ENCODE measurements at regions not wholly inside any gene's neighbourhood (a gene's known extent, or its start where the extent isn't known, plus 50 kb on each side); places are given as distances from the start of the nearest gene placed in this dataset.

DNA sequence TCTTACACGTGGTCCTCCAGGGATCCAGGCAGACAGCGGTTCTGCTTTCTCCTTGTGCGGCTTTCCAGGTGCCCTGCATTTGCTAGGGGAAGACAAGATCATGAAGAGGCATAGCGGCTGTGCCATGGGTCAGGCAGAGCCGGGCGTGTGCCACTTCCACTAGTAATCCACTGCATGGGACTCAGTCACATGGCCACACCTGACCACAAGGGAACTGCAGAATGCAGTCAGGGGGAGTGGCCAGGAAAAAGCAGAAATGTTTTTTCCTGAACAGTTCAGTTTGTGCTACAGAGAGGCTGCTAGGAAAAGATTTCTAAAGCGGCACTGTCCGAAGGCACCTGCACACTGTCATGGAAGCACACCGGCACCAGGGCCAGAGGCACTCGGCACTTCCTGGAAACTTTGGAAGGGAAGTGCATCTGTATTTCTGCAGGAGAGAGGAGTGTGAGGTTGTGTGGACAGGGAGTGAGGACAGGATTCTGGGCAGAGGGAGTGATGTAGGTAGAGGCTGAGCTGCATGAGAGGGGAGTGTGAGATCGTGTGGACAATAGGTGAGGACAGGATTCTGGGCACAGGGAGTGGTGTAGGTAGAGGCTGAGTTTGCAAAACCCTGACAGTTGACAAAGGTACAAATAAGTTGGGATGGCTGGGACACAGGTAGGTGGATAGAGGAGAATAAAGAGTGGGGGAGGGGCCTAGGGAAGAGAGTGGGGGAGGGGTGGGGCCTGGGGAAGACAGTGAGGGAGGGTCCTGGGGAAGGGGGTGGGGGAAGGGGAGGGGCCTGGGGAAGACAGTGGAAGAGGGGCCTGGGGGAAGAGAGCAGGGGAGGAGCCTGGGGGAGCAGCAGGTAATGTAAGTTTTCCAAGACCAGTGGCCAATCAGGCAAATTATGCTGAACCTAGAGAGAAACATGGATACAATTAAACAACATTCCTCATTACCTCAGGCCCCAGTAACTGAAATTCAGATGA is 1436.3 kb downstream of the TBC1D22A start:
- no peak for DNase-seq

DNA sequence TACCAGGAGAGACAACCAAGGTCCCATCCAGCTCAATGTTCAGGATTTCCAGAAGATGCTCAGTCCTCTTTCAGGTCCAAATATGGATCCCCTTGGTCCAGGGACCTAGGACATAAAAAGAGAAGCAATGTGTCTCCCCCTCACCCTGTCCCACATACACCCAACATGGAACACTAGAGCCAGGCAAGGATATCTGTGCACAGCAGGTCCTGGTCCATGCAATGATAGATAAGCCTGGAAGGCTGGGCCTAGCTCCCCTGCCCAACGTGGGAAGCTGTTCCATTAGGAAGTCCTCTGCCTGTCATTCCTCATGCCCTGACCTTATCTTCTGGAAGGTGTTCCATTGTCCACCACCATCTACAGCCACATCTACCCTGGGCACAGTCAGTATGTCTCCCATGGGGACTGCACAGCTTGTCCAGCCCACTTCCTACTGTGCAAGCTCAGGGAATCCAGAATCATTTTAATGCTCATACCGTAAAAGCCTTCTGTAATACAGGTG is 1434.8 kb downstream of the TBC1D22A start:
- no peak for DNase-seq

DNA sequence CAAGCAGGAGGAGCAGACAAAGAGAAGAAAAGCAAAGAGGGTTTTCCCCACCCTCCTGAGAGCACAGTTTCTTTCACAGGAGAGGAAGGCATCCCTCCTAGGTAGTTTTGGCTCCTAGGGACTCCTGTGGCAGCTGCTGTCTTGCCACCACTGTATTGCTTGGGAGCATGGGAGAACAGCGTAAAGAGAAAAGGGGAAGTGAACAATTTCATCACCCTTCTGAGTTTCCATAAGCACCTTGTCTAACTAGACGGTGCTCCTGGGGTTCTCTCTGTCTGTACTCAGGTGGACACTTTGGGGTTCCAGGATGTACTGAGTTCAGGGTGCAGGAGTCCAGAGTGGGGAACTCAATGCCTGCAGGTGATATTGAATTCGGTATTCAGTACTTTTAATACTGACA is 1430.5 kb downstream of the TBC1D22A start:
- no peak for DNase-seq

DNA sequence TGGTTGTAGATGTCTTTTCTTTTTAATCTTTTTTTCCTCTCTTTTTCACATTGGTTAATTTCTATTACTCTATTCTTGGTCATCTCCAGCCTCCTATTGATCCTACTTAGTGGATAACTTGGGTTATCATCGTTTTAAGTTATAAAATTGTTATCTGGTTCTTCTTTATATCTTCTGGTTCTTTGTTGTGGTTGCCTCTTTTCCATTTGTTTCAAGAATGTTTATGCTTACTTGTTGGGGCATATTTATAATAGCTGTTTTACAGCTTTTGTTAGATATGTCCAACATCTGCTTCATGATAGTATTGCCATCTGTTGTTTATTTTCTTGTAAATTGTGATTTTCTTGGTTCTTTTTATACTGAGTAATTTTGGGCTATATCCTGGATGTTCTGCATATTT is 1429.6 kb downstream of the TBC1D22A start:
- no peak for DNase-seq

DNA sequence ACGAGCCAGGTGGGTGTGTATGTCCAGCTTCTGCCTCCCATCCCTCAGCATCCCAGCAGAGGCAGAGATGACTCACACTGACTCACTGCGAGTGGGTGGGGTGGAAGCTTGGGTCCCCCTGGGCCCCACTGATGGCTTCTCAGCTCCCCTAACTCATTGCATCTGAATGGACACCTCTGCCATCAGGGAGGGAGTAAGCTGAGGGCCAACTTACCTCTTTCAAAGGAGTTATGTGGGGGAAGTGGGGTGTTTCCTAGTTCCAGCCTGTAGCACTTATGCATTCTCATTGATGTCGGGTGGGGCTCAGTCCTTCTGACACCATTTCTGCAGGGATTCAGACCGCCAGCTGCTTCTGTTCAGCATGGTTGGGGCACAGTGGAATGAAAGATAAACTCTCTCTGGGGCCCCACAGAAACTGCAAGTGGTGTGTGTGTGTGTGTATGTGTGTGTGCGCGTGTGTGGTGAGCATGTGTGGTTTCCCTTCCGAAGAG is 1425.8 kb downstream of the TBC1D22A start:
- no peak for DNase-seq

DNA sequence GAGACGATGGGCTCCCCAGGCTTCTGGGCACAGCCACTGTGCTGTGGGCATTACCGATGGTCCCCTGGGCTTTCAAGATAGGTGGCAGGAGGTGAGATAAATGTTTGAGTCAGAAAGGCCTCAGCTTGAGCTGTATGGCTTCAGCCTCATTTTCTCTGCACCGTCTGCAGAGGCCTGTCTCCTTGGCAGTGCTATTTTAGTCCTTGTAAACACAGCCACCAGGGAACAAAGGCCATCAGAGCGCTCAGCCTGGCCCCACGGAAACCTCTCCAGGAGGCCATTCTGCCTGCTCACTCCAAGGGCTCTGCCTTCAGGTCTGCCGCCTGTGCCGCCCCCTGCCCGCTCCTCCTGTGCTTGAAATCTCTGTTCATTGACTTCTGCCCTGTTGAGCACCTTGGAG is 1424.9 kb downstream of the TBC1D22A start:
- no peak for DNase-seq

DNA sequence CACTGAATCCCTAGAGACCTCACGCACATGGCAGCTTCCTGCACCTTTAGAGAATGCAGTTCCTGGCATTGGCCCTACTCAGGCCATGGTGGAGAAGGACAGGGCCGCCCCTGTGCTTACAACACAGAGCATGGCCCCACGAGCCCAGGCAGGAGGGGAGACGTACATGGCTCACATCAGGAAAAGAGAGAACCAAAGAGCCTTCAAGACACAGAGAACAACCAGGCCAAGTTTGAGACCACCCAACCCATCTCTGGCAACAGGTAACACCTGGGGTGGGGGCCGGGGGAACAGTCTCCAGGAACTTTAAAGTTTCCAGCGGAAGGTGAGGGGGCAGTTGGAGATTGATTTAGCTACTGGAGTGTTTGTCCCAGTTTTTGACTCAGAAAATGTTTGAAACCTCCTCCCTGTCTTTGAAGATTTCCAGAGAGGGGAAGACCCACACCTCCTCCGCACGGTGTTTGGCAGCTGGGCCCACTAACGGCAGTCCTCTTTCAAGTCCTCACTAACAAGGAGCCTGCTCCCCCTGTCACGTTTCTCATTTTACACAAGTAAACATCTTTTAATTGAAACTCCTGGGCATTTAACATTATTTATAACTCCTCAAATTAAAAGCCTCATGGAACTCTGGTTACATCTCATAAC is 1423.8 kb downstream of the TBC1D22A start:
- DNase-seq: no peak

DNA sequence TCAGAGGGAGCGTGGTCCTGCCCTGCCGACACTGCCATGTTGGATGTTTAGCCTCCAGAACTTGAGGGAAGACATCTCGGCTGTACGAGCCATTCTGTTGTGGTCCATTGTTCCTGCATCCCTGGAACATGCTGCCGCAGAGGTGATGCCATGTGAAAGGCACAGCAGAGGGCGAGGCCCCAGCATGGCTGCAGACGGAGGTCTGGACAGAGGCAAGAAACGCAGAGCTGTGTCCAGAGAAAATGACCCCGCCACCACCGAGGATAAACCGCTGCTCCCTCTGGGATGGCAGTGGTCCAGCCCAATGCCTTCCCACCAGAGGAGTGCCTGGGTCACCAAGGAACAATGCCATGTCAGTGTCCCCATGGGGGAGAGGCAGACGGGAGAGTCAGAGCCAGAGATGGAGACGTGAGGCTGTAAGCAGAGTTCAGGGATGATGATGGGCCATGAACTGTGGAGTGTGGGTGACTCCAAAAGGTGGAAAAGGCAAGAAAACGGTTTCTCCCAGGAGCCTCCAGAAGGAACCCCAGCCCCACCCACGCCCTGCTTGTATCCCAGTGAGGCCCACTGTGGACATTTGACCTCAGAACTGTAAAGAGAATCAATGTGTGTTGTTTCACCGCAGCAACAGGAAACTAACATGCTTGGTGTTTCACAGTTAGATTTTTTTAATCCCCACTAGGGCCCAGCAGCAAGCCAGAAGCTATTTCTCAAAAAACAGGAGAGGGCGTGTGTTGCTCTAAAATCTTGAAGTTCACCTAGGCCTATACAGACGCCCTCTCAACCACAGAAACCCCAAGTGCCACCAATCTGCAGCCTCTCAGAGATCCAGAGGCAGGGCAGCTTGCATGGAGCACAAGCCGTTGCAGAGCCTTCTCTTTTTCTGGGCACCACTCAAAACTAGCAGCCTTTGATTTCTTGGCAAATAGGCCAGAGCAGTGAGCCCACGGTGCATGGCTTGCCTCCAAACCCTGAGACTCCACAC is 1422.9 kb downstream of the TBC1D22A start:
- DNase-seq: no peak

DNA sequence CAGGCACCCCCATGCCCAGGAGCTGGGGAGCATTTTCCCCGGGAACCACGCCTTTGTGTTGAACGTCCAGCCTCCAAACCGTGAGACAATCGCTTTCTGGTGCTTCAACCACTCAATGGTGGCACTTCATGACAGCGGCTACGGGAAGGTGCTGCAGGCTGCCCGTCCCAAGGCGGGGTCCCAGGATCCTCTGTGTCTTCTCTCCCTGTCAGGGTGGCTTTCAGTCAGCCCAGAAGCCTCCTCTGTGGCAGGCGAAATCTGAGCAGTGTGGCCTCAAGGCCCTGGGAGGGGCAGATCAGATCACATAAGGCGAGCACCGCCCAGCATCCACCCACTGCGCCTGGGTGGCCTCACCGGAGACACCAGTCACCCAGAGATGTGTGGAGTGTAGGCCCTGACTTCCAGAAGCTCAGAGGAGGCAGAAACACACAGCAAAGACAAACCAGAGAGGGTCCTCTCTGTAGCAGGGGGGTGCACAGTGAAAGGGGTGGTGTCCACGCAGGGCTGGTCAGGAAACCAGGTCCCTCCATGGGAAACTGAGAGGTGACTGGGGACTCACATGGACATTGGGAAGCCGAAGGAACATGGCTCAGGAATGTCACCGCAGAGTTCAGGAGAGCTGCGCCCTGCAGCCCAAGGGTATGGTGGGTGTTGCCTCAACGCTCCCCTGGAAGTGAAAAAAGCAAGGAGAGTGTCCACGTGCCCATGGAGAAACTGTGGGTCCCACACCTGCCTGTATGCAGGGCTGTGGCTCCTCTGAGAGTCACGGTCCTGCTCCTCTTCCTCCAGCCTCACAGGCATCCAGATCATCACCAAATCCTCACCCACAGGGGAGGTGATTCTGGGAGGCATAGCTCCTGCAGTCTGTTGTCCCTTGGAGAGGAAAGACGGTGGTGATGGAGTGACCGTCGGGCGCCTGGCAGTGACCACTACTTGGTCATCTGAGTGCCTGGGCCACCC is 1420.7 kb downstream of the TBC1D22A start:
- DNase-seq: no peak

DNA sequence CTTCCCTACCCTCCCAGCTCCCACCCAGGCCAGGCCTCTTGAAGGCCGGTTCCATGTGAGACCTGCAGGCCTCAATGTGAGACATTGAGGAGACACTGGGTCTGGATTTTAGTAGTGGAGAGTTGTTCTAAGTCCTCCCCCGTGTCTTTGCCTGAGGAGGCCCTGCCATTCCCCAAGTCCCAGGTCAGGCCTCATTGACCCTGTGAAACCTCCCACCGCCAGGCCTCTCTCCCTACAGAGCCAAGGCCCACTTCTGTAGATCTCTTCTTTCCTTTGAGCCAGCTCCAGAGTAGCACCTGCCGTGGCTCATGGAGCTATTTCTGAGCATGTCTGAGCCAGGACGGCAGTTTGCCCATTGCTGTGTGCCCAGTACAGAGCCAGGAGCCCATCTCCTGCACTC is 1419.6 kb downstream of the TBC1D22A start:
- DNase-seq: no peak

DNA sequence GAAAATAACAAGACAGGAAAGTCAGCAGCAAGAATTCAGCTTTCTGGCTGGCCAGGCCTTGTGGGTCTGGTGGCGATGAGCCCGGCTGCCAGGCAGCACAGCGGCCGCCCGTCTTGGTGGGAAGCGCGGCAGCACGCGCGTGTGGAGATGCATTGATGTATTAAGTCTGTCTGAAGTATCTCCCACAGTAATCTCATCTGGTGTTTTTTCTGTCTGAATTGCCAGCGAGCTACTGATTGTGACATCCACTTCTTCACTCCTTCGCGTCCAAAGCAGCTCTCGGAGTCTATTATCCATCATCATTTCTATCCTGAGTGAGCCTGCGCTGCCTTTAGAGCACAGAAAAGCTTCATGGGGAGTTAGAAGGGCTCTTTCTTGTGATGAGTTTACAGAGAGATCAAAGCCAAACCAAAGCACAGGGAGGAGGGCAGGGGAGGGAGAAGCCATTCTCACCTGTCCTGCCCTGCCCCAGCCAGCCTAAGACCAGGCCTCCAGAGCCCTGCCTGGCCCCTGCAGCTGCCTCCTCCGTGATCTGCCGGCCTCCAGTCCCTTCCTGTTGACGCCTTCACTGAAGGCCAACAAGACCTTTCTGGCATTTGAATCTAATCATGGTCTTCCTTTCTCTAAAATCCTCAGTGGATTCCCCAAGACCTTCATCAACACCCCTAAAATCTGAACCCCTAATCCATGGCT is 1419.0 kb downstream of the TBC1D22A start:
- no peak for DNase-seq

DNA sequence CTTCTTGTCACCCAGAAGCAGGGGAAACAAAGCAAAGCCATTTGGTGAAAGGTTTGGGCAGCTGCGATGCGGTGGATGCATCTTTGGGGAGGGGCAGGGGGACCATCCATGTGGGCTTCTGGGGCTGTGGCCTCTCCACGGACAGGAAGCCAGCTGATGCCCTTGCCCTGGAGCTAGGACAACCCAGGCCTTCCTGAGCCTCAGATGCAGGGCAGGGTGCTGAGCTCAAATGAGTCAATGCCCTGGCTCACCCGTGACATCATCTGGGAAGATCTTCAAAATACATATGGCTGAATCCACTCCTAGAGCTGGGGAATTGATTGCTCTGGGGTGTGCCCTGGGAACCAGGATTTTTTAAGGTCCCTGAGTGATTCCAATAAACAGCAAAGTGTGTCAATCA is 1418.2 kb downstream of the TBC1D22A start:
- DNase-seq: no peak

DNA sequence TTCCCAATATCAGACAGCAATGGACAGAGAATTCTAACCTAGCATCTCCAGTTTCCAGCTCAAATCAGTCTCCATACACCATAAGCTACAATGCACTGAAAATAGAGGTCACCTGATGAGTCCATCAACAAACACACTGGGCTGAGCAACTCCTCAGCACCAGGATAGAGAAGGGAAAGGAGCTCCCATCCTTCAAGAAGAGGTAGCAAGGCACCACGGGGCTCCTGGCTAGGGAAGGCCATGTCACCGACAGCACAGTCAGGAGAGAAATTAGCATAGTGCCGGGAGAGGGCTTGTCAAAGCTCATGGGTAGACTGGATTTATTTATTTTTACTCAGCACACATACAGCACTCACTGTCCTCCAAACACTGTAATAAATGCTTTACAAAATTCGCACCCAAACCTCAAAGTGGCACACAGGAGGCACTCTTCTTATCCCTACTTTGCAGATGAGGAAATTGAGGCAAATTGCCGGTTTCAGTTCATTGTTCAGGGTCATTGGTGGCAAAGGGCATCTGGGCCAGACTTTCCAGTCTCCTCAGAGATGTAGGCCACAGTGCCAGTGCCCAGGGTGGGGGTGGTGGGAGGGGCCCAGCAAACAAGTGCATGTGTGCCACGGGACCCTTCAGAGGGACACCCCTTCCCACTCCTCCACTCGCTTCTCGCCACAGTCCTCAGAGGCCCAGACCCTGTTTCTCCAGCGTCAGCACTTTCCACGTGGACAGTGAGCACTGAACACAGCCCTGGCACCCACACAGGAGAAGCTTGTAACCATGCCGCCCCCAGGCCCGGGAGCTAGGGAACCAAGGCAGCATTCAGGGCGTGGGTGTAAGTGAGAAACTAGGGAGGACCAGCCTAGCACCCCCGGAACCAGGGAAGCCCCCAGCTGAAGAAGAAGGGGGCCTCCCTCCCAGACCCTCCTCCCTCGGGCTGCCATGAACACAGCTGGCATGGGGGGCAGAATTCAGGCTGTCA is 1417.4 kb downstream of the TBC1D22A start:
- DNase-seq: no peak

DNA sequence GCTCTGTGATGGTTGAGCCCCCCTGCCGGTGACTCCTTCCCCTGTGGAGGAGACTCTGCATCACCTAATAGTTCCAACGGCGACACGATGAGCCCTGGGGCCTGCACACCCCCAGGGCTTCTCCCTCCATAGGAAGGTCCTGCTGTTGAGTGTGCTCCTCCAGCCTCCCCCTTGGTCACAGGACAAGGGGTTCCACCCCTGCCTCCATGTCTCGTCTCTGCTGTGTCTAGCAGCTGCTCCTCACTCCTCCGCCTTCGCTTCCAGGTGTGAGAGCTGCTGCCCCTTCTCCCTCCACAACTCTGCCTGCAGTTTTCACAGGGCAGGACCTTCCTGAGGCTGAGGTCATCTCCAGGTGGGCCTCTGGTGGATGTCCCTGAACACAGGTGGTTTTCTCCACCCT is 1416.1 kb downstream of the TBC1D22A start:
- no peak for DNase-seq

DNA sequence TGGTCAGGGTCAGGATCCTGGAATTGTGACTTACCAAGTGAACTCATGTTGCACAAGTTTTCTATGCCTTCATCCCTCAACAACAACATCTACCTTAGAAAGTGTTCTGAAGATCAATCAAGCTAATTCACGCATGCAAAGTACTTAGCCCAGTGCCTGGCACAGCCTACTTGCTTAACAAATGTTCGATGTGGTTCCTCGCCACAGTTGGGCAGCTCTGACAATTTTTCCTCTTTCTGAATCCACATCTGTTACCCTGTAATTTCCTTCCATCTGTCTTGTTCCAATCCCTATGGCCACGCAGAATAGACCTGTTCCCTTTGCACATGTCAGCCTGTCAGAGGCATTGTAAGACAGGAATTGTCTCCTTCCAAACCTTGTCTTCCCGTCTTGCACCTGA is 1415.2 kb downstream of the TBC1D22A start:
- DNase-seq: peak; percentile 7

DNA sequence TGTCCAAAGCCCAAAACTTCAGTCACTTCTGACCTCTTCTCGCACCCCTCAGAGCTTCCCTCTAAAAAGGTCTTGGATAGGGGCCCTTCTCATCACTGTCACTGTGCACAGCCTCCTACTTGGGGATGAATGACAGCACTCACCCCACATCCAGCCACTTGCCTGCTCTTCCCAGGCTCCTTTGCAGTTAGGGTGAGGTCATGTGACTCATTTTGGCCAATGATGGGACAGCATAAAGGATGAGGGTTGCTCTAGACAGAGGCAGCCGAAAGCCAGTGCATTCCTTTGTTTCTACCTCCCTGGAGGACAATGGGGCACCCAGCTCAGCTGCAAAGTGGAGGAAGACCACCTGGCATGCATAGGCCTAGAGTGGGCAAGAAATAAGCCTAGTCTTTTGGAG is 1413.3 kb downstream of the TBC1D22A start:
- no peak for DNase-seq

DNA sequence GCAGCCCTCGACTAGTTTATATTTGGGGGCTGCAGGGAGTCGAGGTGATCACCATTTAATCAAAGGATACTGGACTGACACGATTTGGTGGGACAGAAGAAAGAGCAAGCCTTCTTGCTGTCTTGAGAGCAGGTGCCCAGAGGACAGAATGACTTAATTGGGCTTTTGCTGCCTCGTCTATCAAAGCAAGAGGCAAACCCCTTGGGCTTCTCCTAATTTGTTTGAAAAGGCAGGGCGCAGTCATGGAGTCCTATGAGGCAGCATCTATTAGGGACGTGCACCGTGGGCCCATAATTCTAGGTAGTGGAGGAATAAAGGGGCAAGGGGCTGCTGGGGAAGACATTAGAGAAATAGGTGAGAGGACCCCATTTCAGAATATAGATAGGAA is 1411.3 kb downstream of the TBC1D22A start:
- DNase-seq: no peak

DNA sequence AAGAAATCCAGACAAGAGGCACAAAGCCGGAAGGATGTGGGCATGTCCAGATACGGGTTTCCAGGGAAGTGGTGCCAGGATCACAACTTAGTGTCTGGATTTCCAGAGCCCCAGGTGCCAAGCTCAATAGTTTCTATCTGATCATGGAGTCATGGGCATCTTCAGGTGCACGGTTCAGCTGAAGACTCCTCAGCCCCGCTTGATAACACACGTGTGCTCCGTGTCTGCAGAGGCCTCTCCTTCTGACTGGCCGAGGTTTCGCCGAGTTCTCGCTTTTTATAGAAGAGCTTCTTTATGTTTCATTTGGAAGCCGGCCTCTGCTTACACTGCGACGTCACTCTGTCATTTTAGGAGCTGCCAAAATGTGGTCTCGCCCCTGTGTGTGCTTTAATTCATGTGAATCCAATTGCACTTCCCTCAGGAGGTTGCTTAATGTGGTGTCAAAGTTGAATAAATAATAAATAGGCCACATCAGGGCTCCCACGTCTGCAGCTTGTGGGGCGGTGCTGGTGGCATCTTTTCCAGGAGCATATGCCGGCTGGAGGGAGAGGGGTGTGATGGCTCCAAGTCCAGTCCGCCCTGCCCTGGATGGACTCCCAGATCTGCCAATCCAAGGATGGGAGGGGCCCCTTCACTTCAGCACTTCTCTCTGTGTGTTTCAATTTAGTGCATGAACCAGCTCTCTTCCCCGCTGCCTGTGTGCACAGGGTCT is 1410.8 kb downstream of the TBC1D22A start:
- DNase-seq: no peak

DNA sequence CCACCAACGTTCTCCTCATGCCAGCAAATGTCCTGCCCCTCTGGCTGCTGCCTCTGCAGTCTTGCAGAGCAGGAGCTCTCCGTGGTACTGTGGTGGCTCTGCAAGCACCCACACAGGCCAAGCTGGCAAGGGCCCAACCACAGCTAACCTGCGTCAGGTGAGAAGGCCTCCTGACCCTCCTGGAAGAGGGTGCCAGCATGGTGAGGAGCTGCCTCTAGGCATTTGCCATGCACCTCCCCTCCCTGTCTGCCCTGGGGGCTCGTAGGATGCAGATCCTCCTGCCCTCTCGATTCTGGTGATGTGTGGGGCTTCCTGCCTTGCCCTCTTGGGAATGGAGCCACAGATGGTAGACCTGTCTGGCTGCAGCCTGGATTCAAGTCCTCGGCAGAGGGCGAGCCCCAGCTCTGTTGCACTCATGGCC is 1408.8 kb downstream of the TBC1D22A start:
- DNase-seq: peak; percentile 14

Data from NCI-H2171 (cell line).